Kidney capillary endothelial cell (primary cell): ENCODE measurements at regions not wholly inside any gene's neighbourhood (a gene's known extent, or its start where the extent isn't known, plus 50 kb on each side); places are given as distances from the start of the nearest gene placed in this dataset.
"Not testable (repeated sequence)": the region's sequence is repeated elsewhere in the genome, so short reads cannot be mapped to it uniquely, and the experiment has no call there.

ENCODE experiments used
- DNase-seq: peaks from one replicate; pipeline ENCODE4 v3.0.0-alpha.2; 2018; ENCODE audit warnings: low spot score

DNA sequence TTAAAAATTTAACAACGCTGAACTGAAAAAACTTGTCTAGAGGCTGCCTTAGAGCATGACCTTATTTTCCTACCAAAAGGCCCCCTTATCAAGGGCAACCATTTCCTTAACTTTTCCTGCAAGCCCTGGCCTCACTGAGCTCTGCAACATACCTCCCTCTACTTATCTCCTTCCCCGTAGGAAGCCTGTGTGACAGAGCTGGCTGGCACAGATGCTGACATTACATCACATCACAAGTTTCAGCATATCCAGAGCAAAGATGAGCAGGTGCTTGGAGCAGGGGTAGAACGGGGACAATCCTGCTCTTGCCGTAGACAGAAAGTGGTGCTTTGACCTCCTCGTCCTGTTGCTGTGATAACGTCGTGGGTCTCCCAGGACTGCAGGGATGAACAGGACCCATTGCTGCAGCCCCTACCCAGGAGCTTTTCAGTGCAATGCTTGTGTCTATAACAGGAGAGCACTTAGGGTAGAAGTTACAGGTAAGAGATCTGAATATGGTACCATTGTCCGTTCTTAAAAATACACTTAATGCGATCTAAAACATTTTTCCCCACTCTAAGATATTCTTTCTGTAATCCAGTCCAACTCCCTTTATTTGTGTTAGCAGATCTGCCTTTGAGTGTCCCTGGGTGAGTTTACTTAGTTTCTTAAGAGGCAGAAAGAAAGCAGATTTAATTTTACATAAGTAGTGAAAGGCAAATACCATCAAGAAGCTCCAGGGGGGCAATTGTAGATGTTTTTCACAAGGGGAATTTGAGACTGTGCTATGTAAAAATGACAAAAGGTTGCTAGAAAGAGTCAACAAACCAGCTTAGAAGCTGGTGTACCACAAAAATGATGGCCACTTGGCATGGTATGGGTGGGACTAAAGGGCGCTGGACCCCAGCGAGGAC lies 101.9 kb upstream of the EFNA5 start:
- no peak for DNase-seq

DNA sequence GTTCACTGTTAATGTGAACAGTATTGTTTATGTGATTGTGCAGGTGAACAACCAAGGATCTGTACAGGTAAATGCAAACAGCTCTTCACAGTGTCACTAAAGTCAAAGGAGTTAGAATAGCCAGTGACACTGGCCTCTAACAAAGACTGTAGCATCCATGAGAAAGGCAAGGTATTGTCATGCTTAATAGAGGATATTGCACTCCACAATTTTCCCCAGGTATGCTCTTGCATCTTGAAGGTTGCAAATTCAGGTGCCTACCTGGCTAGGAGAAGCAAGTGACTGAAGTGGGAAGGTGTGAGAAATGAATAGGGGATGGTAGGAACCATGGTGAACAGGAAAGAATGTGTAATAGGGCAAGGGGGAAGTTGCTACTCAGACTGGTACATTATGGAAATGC lies 101.2 kb upstream of the EFNA5 start:
- DNase-seq, result no peak

DNA sequence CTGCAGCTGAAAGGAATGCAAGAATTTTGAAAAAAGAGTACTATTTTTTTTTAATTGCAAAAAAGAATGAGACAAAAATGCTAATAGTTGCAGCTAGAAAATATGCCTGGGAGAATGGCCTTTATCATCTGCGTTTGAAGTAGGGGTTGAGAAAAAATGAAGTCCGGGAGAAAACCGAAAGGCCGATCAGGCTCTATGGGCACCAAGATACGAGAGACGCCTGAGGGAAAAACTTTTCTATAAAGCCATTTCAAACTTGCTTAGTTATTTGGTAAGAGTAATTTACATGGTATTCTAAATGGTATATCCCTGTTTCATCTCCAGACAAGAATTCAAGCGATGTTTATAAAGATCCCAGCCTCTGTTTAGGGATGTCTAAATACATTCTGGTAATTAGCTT lies 99.3 kb upstream of the EFNA5 start:
- DNase-seq, result no peak

DNA sequence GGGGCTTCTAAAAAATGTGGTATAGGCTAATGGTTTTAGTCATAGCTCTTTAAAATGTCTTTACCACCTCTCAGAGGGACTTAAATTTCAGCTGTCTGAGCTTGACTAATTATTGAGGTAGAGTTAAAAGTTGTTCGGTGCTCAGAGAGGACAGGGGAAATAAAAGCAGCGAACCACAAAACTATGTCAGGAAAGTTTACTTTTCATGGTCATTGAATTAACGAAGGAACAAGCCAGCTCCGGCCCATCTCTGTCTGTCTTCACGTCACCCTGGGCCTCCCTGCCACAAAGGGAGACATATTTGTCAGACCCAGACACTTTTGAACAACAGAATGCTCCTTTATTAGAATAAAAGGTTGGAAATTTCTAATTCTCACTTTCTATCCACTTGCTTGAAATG lies 98.8 kb upstream of the EFNA5 start:
- no peak for DNase-seq

DNA sequence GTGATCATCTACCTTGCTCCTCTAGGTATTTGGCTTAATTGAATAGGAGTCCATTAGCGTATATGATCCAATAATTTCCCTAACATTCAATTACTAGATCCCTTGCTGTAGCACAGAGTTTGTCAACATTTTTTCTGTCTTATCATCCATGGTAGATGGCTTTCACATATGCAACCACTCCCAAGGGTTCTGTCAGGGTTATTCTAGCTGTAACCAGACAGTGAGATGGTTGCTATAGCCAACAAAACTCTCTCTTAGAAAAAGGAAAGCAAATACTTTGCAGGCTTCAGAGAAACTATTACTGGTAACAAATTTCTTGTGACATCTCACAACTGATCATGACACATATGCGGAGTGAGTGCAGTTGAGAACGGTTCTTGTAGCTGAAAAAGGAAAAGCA lies 96.2 kb upstream of the EFNA5 start:
- no peak for DNase-seq

DNA sequence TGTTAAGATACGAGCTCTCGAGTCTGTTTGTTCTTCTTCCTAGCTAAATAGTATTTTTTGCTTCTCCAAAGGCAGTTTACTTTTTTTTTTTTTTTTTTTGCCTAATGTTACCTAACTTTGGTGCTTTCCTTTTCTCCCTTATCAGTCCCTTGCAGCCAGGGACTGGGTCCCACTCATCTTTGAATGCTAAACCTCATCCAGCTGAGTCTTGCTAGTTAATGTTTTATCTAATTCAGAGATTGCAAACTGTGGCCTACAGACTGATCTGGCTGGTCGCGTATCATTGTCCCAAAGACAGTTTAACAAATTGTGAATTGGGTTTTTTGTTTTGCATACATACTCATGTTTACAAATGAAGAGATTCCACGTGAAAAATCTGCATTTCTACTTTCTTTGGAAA lies 95.7 kb upstream of the EFNA5 start:
- DNase-seq, result no peak

DNA sequence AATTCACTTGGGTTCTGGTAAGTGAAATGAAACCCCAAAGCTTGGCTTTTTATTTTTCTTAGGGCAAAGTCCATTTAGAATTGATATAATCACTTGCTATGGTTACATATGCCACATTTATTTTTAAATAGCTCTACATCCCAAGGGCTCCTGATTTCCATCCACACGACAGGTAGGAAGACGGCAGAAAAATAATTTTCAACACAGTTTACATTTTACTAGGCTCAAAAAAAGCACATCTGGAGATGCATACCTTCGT lies 95.0 kb upstream of the EFNA5 start:
- no peak for DNase-seq

DNA sequence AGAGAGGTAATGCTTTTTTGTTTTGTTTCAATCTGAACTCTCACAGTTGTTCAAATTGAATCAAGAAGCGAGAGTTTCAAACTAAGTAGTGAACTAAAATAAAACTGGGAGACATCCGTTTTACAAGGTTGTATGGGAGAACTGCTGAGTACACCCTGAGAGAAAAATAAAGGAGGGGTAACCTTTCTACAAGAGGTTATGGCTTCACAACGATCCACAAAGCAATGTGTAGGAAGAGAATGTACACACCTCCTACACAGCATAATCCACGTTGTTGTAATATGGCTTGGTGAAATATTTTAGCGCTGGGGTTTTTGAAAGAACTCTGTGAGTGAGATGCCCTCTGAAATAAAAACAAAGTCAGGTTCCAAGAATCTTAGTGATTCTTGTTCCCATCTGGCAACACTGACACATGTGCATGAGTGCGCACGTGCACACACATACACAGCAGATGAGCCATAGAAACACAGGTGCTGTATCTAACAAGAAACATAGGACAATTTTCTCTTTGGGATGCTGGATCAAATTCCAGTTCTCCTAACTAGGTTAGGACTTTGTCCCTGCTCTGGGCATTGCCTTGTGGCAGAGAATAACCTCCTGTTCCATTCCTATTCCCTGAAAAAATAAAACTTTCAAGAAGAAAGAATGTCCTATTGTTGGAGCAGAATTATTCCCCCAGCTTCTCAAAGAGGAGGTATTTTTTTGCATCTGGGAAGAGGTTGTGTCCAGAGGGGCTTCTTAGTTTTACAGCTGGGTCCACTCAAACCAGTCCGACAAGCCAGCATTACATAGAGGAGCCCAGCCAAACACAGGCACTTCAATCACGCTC lies 94.5 kb upstream of the EFNA5 start:
- no peak for DNase-seq

DNA sequence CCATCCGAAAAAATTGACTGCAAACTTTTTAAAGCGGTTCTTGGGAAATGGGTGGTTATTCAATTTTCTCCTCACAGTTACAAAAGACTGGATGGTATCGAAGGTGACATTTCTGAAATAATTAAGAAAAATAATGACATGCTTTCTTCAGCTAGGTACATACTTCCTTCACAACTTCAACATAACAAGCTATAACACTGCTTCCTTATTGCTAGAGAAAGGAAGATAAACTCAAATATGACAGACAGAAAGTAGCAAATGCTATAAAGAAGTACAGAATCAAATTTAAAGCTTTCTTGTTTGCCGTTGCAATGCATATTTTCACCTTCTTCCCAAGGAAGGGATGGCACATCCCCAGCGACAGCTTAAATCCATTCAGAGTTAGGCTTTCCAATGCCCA lies 93.5 kb upstream of the EFNA5 start:
- DNase-seq, result no peak

DNA sequence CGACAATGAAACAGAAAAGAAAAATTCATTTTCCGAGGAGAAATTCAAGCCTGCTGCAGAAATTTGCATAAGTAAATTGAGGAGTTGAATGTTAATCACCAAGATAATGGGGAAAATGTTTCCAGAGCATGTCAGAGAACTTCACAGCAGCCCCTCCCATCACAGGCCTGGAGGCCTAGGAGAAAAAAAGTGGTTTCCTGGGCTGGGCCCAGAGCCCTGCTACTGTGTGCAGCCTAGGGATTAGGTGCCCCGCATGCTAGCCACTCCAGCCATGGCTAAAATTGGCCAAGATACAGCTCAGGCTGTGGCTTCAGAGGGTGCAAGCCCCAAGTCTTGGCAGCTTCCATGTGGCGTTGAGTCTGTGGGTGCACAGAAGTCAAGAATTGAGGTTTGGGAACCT lies 82.7 kb upstream of the EFNA5 start:
- no peak for DNase-seq

DNA sequence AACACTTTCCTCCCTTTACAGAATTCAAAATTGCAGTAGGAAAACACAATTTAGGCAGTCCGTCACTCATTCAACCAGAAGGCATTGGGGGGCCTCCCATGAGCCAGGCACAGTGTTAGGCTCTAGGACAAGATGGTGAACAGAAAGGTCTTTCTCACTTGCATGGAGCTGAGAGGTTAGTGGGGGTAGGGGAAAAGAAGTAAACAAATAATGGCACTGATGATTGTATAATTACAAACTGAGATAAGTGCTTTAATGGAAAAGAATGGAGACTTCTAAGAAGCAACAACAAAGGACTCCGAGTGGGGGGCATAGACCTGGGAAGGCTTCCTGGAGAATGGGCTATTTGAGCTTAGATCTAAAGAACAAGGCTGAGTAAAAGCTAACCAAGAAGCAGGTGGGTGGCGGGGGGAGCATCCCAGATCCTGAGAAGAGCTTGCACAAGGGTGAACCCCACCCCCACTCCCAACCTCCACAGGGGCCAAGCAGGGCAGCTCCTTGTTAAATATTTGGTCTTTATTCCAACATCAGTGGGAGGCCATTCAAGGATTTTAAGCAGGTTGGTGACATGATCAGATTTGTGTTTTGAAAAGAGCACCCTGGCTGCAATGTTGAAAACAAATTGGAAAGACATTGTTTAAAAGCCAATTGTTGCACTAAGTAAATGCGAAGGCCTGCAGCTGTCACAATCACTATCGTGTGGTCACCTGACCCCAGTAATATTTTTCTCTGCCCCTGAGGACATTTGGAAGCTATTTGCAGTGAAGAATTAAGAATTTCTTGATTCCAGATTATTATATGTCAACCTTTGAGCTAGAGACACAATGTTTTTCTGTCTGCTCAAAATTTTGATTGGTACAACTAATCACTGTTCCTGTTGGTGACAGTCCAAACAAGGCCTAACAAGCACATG lies 73.9 kb upstream of the EFNA5 start:
- DNase-seq, result no peak

DNA sequence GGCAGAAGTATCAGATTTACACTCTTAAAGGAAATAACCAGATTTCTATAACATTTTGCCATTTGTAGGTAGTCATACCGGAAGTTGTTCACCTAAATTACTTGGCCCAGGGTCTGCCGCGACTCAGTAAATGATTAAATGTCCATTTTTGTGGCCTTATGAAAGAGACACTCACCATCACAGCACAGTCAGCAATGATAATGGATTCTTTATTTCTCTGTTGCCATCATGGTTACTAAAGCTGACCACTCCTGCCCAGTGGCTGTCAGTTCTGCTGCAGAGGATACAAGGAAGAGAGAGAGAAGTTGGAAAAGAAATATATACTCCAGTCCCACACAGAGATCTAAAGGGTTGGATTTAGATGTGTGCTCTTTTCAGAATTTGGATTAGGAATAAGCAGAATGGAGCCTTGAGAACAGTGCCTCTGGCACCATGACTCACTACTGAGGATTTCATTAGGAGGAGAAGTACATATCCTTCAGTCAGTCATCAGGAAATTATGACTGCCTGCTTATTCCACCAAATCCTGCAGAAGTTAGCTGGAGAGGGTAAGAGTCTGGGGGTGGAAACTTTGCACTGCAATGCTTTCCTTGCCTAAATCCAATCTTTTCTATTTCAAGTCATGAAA lies 72.8 kb upstream of the EFNA5 start:
- peak; percentile 15 for DNase-seq

DNA sequence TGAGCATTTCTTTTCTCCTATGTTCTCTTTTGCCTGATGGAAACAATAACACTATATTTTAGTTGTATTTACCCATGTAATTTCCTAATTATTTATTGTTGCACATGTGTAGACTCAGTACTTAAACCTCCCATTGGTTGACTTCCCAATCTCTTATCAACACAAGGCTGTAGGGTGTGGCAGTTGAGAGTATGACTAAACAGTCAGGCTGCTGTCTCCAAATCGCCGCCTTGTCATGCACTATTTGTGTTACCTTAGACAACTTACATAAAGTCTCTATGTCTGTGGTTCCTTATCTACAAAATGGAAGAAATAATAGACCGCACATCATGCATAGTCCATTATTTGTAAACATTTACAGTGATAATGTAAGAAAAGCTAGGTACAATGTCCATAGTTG lies 68.9 kb upstream of the EFNA5 start:
- no peak for DNase-seq

DNA sequence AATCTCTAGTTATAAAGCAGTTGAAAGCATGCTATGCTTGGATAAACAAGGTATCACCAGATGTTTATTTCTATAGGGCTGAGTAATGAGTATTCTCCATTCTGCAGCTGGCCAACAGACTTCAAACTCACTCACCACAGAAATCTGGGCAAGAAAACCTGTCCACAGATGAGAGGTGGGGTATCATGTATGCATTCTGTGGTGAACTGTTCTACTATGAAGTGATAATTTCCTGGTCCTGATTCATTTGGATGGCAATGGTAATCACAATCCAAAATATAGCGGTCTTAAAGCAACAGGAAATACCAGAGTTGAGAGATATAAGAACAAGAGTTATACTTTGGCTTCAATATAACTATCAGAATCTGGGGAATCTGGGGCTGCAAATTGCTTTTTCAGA lies 65.9 kb upstream of the EFNA5 start:
- DNase-seq, result no peak

DNA sequence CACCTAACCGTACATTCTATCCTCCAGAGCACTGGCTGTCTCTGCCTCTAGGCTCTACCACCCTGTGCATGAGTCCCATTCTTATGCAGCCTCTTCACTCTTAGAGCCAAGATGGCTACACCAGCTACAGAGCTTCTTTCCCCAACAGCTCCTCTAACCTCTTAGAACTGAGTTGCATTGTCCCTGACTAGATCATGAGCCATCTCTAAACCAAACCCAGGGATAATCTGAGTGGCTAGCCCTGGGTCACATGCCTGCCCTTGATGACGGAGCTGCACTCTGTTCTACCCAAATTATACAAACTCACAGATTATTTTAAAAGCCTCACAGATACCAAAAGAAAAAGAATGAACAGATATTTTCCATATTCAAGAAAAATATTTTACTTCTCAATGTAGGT lies 65.4 kb upstream of the EFNA5 start:
- not testable (repeated sequence) for DNase-seq

DNA sequence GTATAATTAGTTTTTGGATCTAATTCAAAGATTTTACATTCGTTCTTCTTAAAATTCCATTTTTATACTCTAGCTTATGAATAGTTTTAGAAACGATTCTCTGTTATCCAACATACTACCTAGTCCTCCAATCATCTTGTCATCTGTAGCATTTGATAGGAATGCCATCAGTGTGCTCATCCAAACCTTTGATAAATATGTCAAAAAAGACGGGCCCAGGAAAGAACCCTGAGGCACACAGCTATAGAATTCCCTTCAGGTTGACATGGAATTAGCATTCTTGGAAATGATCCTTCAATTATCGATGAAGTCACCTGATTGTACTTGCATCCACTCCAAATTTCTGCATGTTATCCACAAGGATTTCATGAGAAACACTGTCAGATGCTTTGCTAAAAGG lies 64.8 kb upstream of the EFNA5 start:
- no peak for DNase-seq

DNA sequence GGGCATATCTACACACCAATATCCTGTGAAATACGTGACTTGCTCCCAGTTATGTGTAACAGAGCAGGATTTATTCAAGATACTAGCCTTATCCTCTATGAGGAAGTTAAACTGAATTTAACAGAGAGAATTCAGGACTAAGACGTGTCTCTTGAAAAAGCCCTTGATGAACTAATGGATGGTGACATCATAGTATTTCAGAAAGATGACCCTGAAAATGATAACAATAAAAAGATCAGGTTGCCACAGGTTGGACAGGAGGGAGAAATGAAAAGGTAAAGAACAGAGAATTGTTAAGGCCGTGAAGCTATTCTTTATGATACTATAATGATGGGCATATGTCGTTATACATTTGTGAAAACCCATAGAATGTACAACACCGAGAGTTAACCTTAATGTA lies 56.2 kb upstream of the EFNA5 start:
- DNase-seq, result no peak

DNA sequence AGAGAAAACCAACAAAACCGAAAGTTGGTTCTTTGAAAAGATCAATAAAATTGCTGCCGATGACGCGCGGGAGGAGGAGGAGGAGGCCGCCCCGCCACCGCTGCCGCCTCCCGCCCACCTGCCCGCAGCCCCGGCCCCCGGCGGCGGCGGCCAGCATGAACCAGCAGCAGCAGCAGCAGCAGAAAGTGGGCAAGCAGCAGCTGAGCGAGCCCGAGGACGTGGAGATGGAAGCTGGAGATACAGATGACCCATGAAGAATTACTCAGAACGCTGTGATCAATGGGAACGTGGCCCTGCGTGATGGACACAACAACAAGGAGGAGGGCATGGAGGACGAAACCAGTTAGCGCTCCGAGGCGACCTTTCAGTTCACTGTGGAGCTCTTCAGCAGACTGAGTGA lies 53.9 kb upstream of the EFNA5 start:
- DNase-seq, result no peak

DNA sequence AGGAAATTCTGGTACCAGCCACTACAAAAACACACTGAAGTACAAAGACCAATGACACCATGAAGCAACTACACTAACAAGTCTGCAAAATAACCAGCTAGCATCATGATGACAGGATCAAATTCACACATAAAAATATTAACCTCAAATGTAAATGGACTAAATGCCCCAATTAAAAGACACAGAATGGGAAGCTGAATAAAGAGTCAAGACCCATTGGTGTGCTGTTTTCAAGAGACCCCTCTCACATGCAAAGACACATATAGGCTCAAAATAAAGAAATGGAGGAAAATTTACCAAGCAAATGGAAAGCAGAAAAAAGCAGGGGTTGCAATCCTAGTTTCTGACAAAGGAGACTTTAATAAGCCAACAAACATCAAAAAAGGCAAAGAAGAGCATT lies 50.5 kb upstream of the EFNA5 start:
- DNase-seq, result not testable (repeated sequence)
